Pons (tissue), 1 donor: ENCODE measurements at regions not wholly inside any gene's neighbourhood (a gene's known extent, or its start where the extent isn't known, plus 50 kb on each side); places are given as distances from the start of the nearest gene placed in this dataset.

Experiments used
- DNase-seq: peaks from one replicate; pipeline ENCODE4 v3.0.0-alpha.2; 2016; ENCODE audit warnings: low spot score

DNA sequence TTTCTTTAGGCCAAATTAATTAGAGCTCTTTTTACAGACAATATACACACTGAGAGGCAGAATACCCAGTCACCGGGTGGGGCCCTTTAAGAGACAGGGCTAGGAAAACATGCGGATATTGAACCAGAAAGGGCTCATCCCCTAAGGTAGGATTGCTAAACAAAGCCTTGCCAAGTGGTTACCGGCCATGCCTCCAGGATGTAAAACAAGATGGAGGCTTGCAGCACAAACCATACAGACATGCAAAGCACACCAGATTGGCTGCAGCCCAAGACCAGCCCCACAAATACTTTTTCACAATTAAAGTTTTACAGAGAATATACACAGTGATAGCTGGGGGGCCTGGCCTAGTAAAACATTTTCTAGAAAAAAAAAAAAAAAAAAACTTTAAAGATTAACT, 210.0 kb downstream of the KLHL4 start:
- no peak for DNase-seq

DNA sequence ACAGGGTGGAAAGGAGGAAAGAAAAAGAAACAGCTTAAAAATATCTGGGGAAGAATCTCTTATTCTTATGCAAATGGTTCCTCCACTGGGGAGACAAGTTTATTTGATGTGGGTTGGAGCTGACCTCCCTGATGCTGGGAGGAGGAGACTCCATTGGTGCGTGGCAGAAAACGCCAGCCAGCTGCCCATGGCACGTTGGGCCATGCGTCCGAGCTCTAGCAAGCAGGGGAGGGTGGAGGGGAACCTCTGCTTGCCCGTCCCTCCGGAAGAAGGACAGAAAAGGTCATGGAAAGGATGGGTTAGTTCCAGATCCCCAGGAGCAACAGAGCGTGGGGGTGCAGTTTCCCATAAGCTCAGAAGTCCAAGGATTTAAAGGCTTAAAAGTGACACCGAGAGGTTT, 210.4 kb downstream of the KLHL4 start:
- no peak for DNase-seq

DNA sequence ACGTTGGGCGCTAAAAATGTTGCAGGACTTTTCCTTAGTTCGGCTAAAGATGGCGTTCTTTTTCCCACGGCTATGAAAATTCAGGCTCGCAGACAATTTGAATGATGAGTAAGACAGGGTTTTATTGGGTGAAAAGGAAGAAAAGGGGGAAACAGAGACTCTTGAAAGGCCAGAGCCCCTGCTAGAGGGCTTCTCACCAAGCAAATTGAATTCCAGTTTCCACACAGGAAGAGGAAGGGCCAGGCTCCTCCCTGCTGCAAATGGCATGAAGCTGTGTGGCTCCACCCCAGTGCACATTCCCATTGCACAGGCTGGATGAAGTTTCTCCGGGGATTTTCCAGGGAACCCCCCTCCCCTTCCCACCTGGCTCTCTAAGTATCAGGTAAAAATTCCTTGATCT, 210.9 kb downstream of the KLHL4 start:
- no peak for DNase-seq

DNA sequence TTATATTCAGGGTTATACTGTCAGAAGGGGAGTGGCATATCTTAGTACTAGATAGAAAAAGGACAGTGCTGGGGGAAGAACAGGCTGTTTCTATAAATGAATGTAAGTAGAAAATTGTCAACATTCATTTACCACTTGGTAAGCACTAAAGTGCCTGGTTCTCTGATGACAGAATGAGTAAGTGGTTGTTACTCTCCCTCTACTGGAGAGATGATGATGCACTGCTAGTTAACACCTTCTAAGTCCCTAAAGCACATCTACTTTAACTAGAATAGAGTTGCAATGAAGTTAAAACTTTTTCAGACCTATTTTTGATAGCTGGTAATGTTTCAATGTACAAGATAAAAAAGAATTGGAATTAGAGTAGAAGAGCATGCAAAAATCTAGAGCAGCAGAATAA, 214.5 kb downstream of the KLHL4 start:
- no peak for DNase-seq

DNA sequence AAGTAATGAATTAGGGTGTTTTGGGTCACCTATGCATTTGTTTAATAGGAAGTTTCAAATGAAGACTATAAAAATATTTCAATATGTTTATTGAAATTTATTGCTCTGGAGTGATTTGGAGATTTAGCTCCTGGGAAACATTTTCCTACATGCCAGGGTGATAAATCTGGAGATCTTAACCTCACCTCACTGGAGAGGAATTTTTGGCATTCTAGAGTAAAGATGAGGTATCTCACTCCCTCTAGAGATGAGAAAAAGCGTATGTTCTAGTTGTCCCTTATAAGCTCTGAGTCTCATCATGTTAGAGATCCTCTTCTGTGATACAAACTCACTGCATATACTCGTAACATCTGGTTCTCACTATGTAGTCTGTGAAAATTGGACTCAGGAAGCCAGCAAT, 219.0 kb downstream of the KLHL4 start:
- DNase-seq = no peak

DNA sequence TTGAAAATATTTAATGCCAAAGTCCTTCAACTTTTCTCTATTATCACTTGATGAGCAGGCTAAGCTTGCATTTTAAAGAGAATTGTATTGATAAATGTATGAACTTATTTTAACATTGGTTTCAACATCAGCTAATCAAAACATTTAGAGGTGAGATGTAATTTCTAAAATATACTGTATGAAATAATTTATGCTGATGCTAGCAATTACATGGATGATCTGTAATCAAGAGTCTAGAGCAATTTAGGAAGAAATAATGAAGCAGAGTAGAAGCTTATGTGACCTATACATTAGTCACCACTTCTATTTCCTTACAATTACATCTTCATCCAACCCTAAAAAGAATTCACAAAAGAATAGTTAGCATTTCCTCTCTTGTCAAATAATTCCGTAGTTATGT, 226.8 kb downstream of the KLHL4 start:
- no peak for DNase-seq

DNA sequence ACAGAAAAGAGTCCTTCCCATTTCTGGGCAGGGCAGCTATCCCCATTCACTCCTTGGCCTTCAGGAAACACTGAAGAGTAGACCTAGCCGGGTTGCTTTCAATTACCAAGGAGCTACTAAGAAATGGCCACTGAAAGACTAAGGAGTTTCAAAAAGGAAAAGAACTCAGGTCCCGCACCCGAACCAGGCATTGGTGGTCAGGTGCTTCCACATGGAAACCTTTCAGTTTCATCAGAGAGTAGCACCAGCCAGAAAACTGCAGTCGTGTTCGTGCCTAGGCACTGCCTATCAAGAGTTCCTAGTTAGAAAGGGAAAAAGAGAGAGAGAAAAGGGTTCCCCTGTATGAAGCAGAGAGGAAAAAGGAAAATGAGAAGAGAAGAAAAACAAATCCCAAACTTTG, 237.9 kb downstream of the KLHL4 start:
- no peak for DNase-seq

DNA sequence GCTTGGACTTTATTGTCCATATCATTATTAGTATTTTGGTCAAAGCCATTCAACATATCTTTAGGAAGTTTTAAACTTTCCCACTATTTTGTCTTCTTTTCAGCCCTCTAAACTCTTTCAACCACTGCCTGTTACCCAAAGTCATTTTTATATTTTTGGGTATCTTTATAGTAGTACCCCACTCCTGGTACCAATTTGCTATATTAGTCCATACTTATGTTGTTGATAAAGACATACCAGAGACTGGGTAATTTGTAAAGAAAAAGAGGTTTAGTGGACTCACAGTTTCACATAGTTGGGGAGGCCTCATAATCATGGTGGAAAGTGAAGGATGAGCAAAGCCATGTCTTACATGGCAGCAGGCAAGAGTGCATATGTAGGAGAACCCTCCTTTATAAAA, 271.4 kb downstream of the KLHL4 start:
- DNase-seq = no peak

DNA sequence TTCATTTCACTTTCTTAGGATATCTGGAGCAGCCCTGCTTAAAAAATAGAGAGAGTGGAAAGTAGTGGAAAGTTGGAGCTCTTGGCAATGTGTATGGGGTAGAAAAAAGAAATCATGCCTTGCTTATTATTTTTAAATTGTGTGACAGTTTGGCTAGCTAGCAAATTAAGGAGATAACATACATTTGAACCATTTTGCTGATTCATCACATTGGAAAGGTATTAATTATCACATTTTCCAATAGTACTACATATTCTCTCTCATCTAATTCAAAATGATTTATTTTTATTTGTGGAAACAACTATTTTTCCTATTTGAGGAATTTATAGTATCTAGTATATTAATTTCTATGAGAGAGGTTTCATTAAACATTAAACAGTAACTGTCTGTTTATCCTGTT, 280.4 kb downstream of the KLHL4 start:
- no peak for DNase-seq

DNA sequence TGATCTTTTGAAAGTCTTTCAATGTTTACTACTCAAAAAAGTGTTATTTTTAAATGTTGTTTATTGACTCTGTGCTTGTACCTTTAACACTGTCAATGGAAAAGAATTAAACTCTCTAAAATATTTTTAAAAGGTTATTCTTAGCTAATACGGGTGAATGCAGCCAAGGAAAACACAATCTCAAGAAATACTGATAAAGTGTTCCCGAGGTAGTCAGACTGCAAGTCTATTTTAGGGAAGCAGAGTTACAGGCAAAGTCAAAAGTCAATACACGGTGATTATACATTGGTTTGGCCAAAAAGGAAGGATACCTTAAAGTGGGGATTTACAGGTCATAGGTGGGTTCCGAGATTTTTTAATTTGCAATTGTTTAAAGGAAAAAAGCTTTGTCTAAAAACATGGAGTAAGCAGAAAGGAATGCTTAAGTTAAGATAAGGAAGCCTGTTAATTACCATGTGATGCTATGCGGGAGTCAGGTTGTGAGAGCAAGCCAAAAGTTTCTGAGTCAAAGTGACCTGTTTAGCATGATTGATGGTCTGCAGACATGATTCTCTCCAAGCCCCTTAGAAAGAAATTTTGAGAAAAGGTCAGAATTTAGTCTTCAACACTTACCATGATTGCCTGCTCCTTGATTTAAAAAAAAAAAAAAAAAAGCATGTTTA, 288.4 kb downstream of the KLHL4 start:
- no peak for DNase-seq

DNA sequence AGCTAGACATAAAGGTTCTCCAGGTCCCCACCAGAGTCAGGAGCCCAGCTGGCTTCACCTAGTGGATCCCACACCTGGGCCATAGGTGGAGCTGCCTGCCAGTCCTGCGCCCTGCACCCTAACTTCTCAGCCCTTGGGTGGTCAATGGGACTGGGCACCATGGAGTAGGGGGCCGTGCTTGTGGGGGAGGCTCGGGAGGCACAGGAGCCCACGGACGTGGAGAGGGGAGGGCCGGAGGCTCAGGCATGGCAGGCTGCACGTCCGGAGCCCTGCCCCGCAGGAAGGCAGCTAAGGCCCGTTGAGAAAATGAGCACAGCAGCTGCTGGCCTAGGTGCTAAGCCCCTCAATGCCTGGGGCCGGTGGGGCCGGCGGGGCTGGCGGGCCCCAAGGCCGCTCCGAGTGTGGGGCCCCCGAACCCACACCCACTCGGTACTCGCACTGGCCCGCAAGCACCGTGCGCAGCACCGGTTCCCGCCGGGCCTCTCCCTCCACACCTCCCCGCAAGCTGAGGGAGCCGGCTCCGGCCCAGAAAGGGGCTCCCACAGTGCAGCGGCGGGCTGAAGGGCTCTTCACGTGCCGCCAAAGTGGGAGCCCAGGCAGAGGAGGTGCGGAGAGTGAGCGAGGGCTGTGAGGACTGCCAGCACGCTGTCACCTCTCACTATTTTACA, 291.1 kb downstream of the KLHL4 start:
- no peak for DNase-seq

DNA sequence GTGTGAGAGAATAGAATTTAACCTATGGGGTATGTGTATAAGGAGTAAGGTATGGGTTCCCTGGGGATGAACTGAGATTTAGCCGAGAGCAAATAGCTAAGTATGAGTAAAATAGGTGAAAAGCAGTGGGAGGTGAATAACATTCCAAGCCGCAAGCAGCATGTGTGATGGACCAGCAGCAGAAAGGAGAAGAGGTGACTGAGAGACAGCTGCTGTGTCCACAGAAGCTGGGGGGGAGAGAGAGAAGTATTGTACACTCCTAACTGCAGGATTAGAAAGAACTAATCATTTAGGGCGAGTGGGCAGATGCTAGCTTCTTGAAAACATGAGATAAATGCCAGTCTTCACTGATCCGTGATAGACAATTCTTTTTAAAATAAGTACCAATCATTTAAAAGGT, 296.0 kb downstream of the KLHL4 start:
- DNase-seq = no peak

DNA sequence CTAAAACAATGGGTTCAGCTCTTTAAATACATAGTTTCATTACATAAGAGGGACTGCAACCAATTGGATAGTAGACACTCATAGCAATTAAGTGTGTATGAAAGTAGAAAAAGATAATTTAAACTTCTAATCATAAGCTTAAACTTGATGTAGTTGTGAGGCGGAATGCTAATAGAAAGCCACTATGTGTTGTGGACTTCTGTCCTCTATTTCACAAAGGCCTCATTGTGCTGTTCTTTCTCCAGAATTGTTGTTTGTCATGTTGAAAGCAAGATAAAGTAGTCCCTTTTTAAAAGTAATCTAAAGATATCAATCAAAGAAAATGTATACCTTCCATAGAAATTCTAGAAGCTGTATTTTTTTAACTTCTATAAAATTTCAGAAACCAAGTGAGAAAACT, 329.4 kb downstream of the KLHL4 start:
- peak; percentile 61 for DNase-seq

DNA sequence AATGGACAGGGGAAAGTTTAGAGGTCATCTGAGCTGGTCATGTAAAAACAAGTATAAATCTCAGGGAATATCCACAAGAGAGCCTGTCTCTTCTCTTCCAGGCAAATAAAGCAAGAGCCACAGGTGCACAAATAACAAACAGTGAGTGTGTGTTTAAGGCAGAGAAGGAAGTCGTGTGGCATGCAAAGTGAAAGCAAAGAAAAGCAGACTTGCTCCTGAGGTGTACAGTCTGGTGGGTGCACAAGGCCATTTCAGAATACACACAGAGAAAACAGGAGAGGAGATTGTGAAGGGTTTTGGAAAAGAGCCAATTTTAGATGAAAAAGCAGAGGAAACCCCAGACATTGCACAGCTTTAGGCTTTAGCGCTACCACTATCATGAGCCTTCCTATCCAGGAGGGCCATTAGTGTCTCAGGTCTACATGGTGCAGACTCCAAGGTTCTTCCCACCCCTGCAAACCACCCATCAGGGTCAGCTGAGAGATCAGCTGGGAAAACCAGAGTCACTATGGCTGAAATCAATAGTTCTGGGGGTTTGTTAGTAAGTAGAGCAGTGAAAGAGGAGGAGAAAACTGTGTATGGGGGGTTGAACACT, 355.8 kb downstream of the KLHL4 start:
- no peak for DNase-seq

DNA sequence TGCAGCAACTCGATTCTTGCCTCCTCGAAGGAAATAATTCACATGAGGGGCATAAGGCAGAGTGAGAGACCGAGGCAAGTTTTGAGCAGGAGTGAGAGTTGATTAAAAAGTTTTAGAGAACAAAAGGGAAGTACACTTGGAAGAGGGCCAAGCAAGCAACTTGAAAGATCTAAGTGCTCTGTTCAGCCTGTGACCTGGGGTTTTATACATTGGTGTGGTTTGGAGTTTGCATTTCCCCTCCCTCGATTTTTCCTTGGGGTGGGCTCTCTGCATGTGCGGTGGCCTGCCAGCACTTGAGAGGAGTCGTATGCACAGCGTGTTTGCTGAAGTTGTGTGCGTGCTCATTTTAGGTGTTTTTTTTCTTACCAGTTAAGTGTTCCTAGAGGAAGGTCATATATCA, 356.4 kb downstream of the KLHL4 start:
- no peak for DNase-seq

DNA sequence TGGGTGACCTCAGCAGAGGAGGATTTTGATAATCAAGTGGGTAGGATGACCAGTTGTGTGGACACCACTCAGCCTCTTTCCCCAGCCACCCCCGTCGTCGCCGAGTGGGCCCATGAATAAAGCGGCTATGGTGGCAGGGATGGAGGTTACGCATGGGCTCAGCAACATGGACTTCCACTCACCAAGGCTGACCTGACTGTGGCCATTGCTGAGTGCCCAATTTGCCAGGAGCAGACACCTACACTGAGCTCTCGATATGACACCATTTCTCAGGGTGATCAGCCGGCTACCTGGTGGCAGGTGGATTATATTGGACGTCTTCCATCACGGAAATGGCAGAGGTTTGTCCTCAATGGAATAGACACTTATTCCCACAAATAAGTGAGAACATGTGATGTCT, 361.3 kb downstream of the KLHL4 start:
- no peak for DNase-seq

DNA sequence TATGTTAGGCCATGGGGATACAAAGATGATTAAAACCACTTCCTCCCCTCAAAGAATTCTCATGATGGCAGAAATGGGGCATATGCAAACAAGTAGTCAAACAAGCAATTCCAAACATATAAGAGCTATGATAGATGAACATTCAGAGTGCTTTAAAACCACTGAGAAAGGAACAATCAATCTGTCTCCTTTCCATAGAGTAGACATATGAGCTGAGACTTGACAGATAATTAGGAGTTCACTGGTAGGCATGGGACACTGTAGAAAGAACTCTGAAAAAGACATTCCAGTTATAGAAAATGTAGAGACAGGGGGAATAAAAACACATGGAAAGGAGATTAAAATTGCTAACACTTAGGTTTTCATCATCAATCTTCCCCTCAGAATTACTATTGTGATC, 372.8 kb downstream of the KLHL4 start:
- DNase-seq = no peak

DNA sequence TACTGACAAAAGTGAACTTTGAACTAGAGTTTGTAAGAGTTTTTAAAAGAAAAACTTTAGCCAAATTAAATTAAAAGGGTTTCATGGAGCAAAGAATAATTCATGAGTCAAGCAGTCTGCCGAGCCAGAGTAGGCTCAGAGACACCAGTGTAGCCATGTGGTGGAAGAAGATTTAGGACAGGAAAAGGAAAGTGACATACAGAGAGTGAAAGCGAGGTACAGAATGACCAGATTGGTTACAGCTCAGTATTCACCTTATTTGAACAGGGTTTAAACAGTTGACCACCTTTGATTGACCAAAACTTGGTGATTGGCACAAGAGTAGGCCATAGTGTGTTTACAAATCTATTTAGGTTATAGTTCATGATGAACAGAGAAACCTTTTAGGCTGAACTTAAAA, 377.8 kb downstream of the KLHL4 start:
- no peak for DNase-seq

DNA sequence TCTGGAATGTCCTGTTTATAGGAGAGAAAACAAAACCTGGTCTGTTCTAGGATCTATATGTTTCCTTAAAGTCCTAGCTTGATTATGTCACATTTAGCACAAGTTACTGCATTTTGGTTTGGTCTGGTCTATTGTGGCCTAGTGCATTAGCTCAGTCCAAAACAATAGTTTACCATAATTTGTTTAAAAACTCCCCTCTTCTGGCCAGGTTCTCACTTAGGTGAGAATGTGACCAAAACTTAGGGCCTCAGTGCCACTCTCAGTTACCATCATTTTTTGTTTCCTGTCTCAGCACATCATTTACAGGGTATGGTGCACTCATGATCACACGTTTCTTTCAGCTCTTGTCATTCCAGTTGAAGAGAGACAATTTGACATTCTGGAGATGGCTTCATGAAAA, 378.5 kb downstream of the KLHL4 start:
- DNase-seq = no peak

DNA sequence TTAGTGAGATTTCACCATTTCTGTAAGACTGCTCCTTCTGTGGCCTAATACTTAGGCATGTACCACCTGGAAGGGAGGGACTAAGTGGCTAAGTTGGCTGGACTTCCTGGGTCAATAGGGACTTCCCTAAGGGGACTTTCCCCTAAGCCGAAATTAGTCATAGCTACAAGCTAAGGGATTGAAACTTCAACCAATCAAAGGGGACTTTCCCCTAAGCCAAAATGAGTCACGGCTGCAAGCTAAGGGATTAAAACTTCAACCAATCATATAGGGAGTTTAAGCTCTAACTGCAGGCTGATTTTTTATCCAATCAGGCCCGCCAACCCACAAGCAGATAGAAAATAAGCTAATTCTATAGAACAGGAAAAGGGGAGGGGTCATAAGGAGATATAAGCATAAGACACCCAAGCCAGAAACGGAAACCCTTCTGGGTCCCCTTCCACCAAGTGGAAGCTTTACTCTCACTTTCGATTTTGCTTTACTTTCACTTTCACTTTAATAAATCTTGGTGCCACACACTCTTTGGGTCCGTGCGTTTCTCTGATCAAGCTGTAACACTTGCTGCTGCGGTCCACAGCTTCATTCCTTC, 382.8 kb downstream of the KLHL4 start:
- no peak for DNase-seq

DNA sequence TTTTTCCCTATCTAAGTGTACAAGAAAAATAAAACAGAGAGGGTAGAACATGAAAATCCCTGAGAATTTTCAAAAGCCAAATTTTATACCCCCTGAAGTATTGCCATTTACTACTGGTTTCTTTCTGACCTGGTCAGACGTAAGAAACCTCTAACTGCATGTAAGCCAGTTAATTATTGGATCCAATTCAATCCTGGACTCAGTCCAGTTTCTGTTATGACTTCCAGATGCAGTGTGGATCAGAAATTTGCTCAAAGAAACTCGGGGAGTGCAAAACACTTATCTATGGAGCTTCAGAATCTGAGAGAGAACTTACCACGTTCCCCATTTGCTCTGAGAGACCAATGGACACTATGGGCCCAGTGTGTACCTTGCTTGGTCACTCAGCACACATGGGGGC, 383.5 kb downstream of the KLHL4 start:
- no peak for DNase-seq

DNA sequence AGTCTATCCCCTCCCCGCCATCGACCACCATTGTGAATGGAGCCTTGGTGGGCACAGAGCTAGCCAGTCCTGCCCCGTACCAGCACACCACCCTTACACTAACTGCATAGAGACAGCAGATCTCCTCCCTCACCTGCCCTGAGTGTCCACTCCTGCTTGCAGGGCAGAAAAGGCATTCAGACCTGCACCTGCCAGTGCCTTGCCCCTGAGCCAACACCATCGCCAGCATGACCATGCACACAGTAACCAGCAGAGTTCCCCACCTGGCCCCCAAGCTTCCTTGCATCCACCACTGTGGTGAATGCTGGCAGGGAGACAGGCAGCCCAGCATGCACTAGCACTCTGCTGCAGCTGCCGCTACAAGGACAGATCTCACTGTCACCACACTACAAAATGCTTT, 397.1 kb downstream of the KLHL4 start:
- no peak for DNase-seq

DNA sequence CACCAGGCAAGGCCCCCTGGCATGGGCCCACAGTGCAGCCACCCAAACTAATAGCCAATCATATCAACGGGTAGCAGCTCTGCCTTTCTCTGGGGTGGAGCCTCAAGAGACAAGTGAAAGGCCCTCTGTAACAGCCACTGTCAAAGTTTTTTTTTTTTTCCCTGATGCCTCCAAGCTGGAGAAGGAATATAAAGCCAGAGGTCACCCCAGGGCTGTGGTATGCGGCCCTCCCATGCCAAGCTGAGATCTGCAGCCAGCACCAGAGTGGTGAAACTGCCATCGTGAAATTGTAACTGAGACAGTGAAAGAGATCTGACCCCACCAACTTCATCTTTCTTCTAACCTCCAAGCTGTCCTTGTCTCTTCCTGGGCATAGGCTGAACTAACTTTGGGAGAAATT, 407.0 kb downstream of the KLHL4 start:
- DNase-seq = no peak

DNA sequence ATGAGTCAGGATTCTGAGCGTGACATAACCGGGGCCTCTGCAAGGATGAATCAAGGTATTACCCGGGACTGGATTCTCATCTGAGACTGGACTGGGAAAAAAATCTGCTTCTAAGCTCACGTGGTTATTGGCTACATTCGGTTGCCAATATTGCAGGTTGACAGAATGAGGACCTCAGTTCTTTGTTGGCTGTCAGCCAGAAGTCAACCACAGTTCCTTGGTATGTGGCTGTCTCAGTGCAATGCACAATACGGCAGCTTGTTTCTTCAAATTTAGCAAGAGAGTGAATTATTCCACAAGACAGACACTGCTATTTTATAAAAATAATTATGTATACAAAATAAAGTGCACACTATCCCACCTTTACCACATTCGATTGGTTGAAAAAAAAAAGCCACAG, 424.2 kb downstream of the KLHL4 start:
- no peak for DNase-seq
